ENCODE measurements at regions not wholly inside any gene's neighbourhood (a gene's known extent, or its start where the extent isn't known, plus 50 kb on each side); places are given as distances from the start of the nearest gene placed in this dataset.

DNA sequence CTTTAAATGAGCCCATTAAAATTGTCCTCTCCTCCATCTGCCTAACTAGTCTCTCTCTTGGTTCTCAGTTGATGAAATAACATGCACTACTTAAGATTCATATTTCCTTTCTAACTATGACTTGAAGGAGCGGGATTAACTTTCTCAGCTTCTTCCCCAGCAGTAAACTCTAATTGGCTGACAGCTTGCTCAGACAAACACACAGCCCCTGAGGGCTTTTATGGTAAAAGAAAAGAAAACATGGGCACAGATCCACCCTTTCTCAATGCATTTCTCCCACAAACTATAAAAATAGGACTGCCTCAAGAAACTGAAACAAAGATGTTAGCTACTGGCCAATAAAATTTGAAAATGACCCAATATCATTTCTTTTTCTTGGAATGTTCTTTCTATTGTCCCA is 703.1 kb downstream of the ADGRL2 start:
- ChIA-PET CTCF (no interaction called here), POLR2A (no interaction called here)

DNA sequence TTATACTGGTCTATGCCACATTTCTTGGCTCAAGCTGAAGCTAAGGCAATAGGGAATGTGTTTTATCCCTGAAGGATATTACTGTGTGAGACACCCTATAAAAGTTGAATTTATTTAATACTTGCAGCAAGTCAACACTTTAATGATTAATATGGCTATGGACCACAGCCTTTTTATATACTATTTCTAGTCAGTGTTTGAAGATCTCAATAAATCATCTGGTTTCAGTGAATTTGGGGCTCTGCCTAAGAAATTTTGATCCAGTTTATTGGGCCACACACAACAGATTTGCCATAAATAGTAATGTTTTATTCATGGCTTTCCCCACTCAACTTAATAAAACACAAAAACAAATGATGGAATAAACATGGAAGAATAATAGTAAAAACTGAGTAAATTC is 698.3 kb downstream of the ADGRL2 start:
- POLR2A ChIA-PET, result no interaction called here
- CTCF ChIA-PET, result no interaction called here

DNA sequence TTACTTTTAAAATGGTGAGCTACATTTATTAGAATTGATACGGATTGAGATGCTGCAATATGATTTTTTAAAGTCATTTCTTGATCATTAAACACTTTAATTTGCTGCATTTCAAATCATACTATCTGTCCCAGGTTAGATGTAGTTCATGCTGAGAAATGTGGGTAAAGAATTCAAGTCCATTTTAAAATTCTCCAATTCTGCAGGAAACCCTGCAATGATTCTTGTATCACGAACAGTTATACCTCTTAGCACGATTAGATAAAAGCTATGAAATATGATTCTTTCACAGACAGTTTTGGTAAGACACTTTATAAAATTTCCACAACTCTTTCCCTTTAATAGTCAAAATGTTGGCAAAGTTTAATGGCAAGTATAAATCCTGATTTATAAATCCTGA is 693.4 kb downstream of the ADGRL2 start:
- ChIA-PET POLR2A (no interaction called here), CTCF (no interaction called here)

DNA sequence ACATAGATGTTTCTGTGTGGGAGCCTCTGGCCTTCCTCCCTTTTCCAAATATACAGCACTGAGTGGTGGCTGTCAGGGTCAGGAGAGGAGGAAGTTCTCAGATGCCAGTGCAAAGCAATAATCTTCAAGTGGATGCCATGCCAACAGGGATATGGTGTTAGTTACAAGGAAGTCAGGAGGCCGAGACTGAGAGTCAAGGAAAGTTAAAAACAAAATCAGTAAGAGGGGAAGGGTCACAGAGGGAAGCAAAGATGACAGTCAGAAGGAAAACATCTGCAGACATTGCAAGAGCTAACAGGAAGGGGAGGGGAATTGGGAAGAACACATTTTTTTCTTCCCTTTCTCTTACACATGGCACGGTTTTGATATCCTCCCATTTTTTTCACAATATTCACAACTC is 691.4 kb downstream of the ADGRL2 start:
- ChIA-PET POLR2A (no interaction called here), CTCF (no interaction called here)

DNA sequence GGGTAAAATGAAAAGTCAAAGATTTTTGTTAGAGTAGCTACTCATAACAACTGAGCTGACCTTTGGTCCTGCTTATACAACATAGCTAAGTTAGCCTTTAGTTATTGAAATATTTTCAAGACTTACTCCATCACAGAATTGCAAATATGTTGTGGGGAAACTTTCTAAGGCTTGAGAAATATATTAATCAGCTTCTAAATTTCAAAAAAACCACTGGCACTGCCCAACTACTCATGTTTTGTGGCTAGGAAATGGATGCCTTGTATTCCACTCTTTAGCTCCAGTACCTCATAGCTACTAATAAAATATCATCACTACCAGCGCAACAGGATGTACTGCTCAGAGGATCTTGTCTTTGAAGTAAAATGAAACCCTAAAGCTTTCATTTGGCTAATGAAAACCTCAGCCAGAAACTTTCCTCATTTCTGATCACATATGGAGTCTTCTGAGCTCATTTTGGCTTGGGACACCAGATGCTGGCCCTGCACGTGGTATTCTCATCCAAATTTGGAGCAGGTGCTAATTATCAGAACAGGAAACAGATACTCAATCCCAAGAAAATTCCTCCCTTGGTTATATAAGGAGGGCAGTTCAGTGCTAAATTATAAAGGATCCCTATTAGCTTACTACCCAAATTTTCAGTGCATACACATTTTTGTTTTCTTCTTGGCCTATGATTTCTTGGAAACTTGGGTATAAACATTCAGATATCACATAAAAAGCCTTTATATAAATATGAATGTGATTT is 690.7 kb downstream of the ADGRL2 start:
- ChIA-PET POLR2A (no interaction called here), CTCF (interaction anchor here (0.6 kb wide), 1 partner anchor 55 kb away, joined by 3 read pairs; no protein-coding TSS in a partner anchor)

DNA sequence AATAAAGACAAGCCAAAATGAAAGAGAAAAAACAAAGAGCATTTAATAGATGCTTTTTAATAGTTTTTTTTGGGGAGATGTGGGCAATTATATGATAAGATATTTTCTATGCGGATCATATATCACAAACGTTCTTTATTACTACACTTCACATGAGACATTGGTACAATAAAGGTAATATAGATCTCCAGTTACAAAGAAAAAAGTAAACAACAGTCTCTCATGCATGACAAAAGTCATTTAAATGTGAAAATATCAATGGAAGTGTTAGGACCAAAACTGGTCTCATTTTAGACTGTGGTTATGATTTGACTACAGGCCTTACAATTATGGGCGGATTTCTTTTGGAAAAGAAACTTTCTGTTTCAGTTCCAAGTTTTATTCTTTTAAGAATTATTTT is 687.0 kb downstream of the ADGRL2 start:
- POLR2A ChIA-PET, result no interaction called here
- CTCF ChIA-PET, result no interaction called here

DNA sequence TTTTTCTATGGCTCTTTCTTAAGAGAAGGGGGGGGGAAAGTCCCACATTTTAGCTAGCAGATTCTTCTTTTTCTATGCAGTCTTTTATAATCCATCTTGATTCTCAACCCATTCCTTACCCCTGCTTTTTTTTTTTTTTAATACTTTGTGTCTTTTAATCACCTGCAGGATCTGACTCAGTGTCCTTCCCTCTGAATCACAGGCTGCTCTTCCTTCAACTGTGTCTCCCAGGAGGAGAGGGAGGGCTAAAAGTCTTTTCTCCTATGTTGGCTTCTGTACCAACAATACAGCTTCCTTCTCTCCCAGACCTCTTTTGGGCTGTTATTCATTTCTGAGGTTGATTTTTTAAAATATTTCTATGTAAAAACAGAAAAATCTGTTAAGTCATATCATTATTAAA is 686.2 kb downstream of the ADGRL2 start:
- CTCF ChIA-PET, result no interaction called here
- POLR2A ChIA-PET, result no interaction called here

DNA sequence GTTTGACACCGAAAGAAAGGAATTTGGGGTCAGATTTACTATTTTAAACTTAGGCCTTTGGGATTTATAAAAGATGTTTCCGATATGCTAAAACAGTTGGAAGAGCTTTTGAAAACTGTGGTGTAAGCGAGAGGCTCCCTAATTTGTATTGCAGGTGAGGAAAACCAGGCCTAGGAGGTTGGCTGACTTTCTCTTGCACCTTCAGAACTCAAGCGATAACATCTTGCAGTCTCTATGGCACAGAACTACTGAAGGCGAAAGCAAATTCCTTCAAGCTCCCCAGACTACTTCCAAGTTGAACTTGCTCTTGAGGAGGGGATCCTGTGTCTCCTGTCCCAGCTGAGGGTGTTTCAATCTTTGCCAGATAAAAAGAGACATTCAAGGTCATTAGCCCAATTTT is 685.7 kb downstream of the ADGRL2 start:
- POLR2A ChIA-PET, result no interaction called here
- CTCF ChIA-PET, result no interaction called here

DNA sequence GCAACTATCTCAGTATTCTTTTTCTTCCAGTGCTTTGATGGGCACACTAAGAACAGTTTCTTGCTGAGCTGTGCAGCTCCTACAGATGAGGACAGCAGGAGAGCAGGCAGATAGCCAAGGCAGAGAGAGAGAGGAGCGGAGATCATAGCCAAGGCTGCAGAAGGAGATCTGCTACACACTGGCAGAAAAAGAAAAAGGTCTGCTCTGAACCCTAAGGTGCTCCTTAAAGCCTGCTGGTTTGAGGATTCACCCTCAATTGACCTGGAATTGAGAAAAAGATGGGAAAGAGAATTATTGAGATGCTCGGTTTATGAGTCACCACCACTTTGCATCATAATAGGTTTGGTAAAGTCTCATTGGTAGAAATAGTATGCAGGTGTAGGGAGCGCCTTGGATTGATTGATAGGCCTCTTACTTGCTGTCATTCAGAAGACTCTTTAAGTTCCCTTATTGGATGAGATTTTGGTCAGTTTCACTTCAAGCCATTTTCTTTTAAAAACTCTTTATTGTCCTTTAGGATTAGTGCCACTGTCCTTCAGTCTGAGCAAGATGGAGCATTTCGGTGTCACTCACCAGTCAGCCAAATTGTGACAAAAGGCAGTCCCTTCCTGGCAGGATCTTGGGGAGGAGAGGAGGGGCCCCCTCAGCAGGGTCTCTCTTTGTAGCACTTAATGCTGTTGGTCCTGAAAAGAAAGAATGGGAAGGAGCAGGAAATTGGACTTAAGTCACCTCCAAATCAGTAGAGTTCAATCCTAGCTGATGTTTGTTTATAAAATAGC is 685.0 kb downstream of the ADGRL2 start:
- ChIA-PET POLR2A (no interaction called here), CTCF (no interaction called here)

DNA sequence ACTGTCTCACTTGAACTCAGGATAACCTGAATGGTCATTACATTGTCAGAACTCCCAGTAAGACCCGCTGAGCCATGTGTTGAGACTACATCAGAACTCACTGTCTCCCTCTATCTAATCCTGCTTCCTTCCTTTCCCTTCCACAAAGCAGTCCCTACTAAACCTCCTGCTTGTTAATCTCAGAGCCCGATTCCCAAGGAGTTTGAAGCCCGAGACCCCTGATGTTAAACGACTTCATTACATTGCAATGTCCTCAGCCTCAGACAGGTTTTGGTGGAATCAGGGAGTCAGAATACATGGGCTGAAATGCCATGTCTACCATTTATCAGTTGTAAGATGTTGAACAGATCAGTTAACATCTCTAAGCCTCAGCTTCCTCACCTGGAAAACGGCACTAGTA is 682.4 kb downstream of the ADGRL2 start:
- POLR2A ChIA-PET, result no interaction called here
- CTCF ChIA-PET, result no interaction called here

DNA sequence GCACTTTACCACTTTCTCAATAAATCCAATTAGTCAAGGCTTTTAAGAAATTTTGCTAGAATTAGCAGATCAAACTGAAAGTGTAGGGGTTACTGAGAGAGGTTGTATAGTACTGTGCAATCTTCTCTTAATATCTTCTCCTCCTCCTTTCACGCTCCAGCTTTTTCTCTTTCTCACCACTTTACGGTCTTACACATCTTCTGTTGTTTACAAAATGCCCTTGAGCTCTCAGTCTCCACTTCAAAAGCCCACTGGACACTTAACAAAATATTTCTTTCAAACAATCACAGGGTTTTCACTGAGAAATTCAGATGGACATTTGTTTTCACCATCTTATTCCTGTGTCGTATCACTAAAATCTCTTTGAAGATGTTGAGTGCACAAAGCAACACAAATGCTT is 678.2 kb downstream of the ADGRL2 start:
- CTCF ChIA-PET, result no interaction called here

DNA sequence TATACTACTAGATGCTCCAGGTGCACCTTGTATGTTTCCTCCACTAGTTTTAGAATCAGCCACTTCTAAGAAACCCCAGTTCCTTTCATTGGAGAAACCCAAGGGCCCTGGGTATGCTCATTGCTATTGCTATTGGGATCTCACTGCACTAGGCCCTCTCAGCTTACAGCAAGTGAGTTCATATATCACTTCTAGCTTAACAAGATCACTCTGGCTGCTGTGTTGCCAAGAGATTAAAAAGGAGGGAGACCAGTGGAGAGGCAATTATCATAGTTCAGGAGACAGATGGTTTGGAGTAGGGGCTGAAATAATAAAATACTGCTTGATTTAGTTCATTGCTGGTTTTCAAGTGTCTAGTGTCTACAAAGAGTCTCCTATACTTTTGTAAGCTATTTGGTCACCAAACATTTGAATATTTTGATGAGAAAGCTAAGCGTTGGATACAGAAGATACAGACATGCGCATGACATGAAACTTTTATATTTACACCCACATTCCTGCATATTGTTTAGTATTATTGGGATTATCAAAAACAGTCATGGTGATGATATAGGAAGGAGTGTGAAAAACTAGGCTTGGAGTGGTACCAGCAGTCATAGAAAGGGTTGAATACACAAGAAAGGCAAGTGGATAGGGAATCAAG is 671.9 kb downstream of the ADGRL2 start:
- ChIA-PET POLR2A (no interaction called here), CTCF (no interaction called here)

More for the DNA sequence above, 678.2 kb downstream of the ADGRL2 start:
- POLR2A ChIA-PET, result no interaction called here

DNA sequence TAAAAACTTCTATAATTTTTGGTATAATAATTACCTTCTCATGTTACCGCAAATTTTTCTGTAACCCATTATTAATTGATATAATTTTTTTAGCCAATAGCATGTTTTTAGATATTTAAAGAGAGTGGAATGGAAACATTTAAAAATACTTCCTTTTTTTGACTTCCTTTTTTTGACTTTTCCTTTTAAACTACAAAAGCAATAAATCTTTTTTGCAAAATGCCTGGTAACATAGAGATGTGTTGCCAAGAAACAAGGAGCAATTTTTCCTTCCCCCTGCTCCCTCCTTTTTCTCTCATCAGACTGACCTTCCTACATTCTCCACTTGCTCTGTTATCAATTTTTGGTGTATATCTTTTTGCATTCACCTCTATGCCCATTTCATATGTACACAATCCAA is 666.2 kb downstream of the ADGRL2 start:
- POLR2A ChIA-PET, result no interaction called here
- CTCF ChIA-PET, result no interaction called here

DNA sequence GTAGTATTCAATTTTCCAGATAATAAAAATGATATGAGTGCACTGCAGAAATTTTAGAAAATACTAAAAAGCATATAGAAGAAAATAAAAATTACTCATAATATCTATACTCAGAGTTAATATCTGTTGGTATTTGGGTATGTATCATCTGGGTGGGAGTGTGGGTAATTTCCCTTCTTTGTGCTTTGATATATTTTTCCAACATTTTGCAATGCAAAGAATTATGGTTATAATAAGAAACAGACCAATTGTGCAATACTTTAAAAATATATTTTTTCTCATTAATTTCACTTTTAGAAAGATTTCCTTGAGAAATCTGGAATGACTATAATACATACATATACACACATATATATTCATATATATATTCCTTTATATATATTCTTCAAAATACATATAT is 665.7 kb downstream of the ADGRL2 start:
- ChIA-PET POLR2A (no interaction called here), CTCF (no interaction called here)

DNA sequence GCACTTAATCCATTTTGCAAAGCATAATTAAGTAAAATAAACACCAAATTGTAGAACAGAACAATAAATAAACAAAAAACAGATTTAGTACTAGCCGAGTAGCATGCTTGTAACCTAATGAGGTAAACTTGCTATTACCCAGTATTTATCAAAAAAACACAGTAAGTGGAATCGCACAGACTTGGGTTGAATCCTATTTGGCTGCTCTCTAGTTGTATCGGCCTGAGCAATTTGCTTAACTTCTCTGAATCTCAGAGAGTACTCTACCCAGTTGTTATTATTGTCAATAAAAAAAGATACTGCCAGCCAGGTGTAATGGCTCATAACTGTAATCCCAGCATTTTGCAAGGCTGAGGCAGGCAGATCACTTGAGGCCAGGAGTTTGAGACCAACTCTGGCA is 664.3 kb downstream of the ADGRL2 start:
- ChIA-PET POLR2A (no interaction called here), CTCF (no interaction called here)

DNA sequence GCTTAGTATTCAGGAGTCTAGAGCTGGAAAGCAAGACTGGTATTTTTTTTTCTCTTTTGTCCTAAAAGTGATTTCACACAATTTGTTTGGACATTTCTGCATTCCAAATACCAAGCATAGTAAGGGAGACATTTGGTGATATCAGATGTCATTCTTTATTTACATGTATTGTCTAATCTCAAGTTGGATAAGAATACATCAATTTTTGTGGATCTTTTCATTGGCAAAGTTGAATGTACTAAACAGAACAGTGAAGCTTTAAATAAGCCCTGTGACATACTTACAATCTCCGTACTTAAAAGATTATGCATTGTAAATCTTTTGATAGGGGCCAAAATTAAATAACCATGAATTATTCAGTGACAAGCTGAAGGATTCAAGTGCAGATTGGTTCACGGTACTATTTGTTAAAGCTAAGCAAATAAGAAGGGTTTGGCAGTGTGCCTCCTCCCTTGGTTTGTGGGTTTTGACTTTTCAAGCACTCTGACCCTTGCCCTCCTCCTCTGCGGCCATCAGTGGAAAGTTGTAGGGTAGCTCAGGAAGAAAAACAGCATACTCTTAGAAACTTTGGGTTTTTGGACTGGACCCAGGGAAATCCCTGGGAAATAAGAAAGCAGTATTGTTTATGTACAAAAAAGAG is 663.7 kb downstream of the ADGRL2 start:
- ChIA-PET POLR2A (no interaction called here), CTCF (no interaction called here)

DNA sequence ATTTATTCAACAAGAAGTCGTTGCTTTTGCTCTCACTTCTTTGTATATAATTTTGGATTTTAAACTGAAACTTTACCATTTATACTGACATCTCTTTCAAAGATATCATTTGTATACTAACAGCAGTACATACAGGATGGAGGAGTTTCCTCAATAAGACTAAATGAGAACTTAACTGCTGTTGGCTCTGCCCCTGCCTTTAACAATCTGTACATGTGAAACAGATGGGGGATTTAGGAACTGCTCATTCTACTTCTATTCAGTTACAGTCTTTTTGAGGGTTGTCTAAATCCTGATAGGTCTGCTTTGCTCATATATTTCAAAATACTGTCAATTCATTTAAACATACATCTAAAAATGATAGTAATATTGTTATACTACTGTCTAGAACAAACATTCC is 663.2 kb downstream of the ADGRL2 start:
- POLR2A ChIA-PET, result no interaction called here
- CTCF ChIA-PET, result no interaction called here

DNA sequence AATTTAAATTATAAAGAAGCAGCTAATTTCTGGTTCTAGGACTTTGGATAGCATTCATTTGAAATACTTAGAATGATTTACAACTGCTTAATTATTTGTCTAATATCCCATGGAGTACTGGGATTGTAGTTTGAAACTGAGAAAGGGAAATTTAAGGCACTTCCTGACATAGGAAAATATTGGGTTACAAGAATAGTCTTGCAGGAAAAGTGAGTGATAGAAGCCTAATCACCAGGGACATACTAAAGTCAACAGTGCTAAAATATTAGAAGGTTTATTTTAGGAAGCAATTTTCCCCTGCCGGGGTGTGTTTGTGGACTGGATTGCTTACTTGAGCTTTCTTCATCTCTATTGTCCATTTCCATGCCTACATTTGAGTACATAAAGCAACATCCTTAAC is 661.6 kb downstream of the ADGRL2 start:
- POLR2A ChIA-PET, result no interaction called here
- CTCF ChIA-PET, result no interaction called here

DNA sequence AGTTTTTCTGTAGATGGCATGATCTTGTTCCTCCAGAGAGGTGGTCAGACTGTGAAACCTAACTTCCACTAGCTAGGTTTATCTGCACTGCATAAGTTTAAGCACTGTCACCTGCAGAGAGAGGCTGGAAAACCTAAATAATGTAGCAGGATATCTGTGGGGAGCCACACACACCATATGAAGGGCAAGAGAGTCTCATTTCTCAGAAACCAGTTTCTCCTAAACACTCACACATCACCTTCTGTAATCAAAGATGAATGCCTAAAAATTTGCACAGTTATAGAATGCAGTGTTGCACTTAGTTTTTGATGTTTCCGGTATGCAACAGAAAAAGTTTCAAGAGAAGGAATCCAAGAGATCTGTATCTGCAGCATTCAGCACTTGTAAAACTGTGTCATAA is 654.6 kb downstream of the ADGRL2 start:
- CTCF ChIA-PET, result no interaction called here

DNA sequence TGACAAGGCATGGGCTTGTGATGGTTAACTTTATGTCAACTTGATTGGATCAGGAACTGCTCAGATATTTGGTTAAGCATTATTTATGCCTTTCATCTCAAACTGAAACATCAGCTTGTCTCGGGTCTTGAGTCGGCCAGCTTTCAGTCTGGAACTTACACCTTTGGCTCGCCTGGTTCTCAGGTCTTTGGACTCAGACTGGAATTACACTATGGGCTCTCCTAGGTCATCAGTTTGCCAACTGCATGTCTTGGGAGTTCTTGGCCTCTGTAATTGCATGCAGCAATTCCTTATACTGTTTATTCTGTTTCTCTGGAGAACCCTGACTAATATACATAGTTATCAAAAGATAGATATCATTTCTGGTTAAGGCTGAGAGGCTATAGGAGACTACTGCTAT is 653.7 kb downstream of the ADGRL2 start:
- CTCF ChIA-PET, result no interaction called here
- POLR2A ChIA-PET, result no interaction called here

More for the DNA sequence above, 654.6 kb downstream of the ADGRL2 start:
- POLR2A ChIA-PET, result no interaction called here

DNA sequence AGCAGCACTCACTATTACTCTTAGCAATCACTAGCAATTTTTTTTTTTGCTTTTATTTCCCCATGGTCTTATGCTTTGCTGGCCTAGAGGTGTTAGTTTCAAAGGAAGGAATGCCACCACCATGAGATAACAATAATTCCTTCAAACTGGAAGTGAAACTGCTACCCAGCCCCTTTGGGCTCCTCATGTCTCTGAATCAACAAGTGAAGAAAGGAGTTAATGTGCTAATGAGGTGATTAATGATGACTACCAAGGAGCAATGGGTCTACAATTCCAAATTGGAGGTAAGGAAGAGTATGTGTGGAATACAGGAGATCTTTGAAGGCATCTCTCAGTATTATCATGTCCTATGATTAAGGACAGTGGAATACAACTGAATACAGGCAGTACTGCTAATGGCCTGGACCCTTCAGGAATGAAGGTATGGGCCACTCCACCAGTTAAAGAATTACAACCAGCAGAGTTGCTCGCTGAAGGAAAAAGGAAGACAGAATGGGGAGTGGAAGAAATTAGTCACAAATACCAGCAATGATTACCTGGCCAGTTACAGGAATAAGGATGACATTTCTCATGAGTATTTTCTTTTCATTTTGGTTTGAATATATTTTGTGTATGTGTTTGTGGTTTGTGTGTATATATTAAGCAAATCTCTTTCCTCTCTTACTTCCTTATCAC is 652.9 kb downstream of the ADGRL2 start:
- ChIA-PET CTCF (no interaction called here), POLR2A (no interaction called here)
